Naive B cell (primary cell): ENCODE measurements at regions not wholly inside any gene's neighbourhood (a gene's known extent, or its start where the extent isn't known, plus 50 kb on each side); places are given as distances from the start of the nearest gene placed in this dataset.
"Not testable (repeated sequence)": the region's sequence is repeated elsewhere in the genome, so short reads cannot be mapped to it uniquely, and the experiment has no call there.

ENCODE experiments used
- ATAC-seq, 2 donors: fragments of 150-1000 bp; cut with Tn5 transposase; 2 replicates each; pipeline ENCODE4 v1.10.0; 2021; ENCODE audit warnings: low read depth in 2 of 2, mild to moderate bottlenecking in 2 of 2, moderate library complexity in 2 of 2
- DNase-seq: peaks from one replicate; pipeline ENCODE4 v3.0.0; 2022
- H3K27ac Mint-ChIP-seq, 6 donors: one replicate each; pipeline ENCODE4 v1.8.0; 2020 to 2022; ENCODE audit warnings: mild to moderate bottlenecking in 6 of 6, mixed read lengths in 6 of 6, moderate library complexity in 5 of 6, inconsistent platforms in 2 of 6
- H3K27me3 Mint-ChIP-seq, 3 donors: one replicate each; pipeline ENCODE4 v1.8.0; 2021 to 2022; ENCODE audit warnings: mixed read lengths in 3 of 3, mild to moderate bottlenecking in 1 of 3
- H3K36me3 Mint-ChIP-seq, 2 donors: one replicate each; pipeline ENCODE4 v1.8.0; 2020 to 2022; ENCODE audit warnings: mixed read lengths in 2 of 2, inconsistent platforms in 1 of 2, mild to moderate bottlenecking in 1 of 2
- H3K4me1 Mint-ChIP-seq, 3 donors: one replicate each; pipeline ENCODE4 v1.8.0; 2020 to 2022; ENCODE audit warnings: mixed read lengths in 3 of 3, inconsistent platforms in 1 of 3, mild to moderate bottlenecking in 1 of 3, moderate library complexity in 1 of 3
- H3K4me3 Mint-ChIP-seq, 8 donors: one replicate each; pipeline ENCODE4 v1.8.0; 2020 to 2022; ENCODE audit warnings: mild to moderate bottlenecking in 8 of 8, mixed read lengths in 8 of 8, moderate library complexity in 8 of 8, inconsistent platforms in 2 of 8
- H3K9me3 Mint-ChIP-seq, 7 donors: one replicate each; pipeline ENCODE4 v1.8.0; 2020 to 2022; ENCODE audit warnings: mixed read lengths in 7 of 7, mild to moderate bottlenecking in 5 of 7, inconsistent platforms in 2 of 7, moderate library complexity in 1 of 7

DNA sequence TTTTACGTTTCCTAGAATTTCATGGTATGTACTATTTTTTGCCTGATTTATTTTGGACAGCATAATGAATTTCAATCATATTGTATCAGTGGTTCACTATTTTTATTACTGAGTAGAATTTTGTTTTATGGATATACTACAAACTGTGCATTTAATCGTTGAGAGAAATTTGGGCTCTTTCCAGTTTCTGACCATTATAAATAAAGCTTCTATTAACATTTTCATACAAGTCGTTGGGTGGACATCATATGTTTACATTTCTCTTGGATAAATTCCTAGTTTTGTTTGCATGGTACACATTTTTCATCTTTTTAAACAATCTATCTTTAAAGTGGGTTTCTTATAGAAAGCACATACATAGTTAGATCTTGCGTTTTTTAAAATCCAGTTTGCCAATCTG is 472.7 kb upstream of the MAGEB18 start:
- ATAC-seq (no peak), DNase-seq (no peak)
- Mint-ChIP-seq H3K27me3 (no peaks in the 10 kb centered on the region), H3K4me3 (no peak overlapping the region), H3K27ac (no peak overlapping the region), H3K36me3 (no peaks in the 10 kb centered on the region), H3K4me1 (no peaks in the 10 kb centered on the region), H3K9me3 (no peaks in the 10 kb centered on the region)

DNA sequence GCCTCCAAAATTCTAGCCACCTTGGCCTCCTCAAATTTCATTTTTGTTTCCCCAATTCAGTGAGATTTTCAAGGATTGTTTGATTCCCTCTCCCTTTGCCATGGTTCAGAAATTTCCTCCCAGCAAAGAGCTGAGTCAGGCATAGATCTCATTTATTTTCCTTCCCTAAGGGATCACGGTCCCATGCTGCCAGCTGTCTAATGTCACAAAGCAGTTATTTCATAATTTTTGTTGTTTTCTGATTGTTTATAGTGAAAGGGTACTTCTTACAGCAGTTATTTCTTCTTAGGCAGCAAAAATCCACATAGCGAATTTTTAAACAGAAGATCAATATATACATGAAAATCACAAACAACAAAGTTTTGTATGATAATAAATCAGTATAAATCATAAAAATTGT is 470.5 kb upstream of the MAGEB18 start:
- Mint-ChIP-seq H3K9me3 (no peaks in the 10 kb centered on the region), H3K36me3 (no peaks in the 10 kb centered on the region), H3K27me3 (no peaks in the 10 kb centered on the region), H3K4me1 (no peaks in the 10 kb centered on the region), H3K4me3 (no peak overlapping the region), H3K27ac (no peak overlapping the region)
- no peak for ATAC-seq
- no peak for DNase-seq

DNA sequence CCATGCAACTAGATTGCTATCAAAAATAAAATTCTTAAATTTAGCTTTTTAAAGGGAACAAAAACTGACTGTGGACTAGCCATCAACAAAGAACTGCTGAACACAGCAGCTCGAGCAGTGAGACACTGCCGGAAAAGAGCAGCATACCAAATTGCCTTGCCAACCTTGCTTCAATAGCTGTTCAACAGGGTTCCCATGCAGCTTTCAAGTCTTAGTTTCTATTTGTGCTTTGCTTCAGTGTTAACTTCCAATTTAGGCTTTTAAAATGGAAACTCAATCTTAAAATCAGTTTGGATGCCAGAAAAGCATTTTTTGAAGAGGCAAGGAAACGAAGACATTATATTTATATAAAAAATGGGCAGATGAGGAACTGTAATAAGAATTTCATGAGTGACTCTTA is 463.4 kb upstream of the MAGEB18 start:
- no peak overlapping the region for H3K4me3 Mint-ChIP-seq
- ATAC-seq (no peak), DNase-seq (no peak)
- H3K27ac Mint-ChIP-seq: no peak overlapping the region
- H3K27me3 Mint-ChIP-seq: no peaks in the 10 kb centered on the region
- peaks cover 0 to 2% (median 0%) of the 10 kb centered on the region in 7 donors for H3K9me3 Mint-ChIP-seq
- no peaks in the 10 kb centered on the region for H3K4me1 Mint-ChIP-seq
- no peaks in the 10 kb centered on the region for H3K36me3 Mint-ChIP-seq

DNA sequence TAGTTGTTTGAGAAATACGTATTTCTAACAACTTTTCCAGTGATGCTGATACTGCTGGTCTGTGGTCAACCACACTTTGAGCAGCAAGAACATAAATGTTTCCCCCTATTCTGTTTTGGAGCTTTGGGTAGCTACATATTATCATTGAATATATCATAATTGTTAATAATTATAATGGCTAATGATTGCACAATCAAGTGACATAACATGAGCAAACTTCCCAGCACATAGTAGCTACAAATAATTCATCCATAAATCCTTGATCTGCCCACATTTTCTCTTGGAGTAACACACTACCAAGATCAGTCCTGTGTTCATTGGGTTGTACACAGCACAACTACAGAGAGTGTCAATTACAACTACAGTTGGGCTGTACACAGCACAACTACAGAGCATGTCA is 436.3 kb upstream of the MAGEB18 start:
- DNase-seq (no peak), ATAC-seq (no peak)
- H3K27me3 Mint-ChIP-seq: no peaks in the 10 kb centered on the region
- H3K4me1 Mint-ChIP-seq: no peaks in the 10 kb centered on the region
- peaks cover 3 to 15% (median 10%) of the 10 kb centered on the region in 7 donors for H3K9me3 Mint-ChIP-seq
- H3K4me3 Mint-ChIP-seq: no peak overlapping the region
- H3K27ac Mint-ChIP-seq: no peak overlapping the region
- H3K36me3 Mint-ChIP-seq: no peaks in the 10 kb centered on the region

DNA sequence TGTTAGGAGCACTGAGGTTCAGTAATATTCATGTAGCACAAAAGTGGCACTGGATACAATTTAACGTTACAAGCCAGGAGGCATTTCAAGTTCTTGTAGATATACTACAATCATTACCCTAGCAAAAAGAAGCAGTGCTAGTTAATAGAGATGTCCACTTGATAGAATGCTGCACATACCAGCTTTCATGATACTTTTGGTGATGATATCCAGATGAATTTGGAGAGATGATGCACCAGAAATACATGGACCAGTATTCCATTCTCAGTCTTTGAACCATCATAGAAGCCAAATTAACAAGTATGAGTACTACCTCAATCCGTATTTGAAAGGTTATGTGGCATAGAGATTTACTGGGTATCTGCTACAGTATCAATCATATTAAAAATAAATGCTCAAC is 421.0 kb upstream of the MAGEB18 start:
- H3K36me3 Mint-ChIP-seq: no peaks in the 10 kb centered on the region
- H3K27me3 Mint-ChIP-seq: no peaks in the 10 kb centered on the region
- H3K27ac Mint-ChIP-seq: no peak overlapping the region
- H3K4me3 Mint-ChIP-seq: no peak overlapping the region
- H3K9me3 Mint-ChIP-seq: peaks cover 0 to 3% (median 2%) of the 10 kb centered on the region in 7 donors
- ATAC-seq (no peak), DNase-seq (no peak)
- no peaks in the 10 kb centered on the region for H3K4me1 Mint-ChIP-seq

DNA sequence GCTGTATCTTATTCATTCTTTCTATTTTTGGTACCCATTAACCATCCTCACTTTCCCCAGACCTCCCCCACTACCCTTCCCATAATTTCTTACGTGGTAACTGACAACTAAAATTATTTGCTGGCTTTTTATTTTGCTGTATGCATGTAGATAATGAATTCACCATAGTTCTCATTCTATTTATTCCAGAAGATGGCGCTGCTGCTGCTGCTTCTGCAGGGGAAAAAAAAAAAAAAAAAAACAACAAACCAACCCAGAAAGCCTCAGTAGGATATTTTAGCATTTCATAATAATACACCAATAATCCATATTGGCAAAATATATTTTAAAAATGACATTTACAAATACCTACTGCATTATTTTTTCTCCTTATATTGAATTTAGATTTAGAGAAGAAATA is 416.6 kb upstream of the MAGEB18 start:
- no peak overlapping the region for H3K4me3 Mint-ChIP-seq
- ATAC-seq: no peak
- H3K9me3 Mint-ChIP-seq: peaks cover 0 to 5% (median 0%) of the 10 kb centered on the region in 7 donors
- no peak overlapping the region for H3K27ac Mint-ChIP-seq
- no peaks in the 10 kb centered on the region for H3K36me3 Mint-ChIP-seq
- H3K27me3 Mint-ChIP-seq: no peaks in the 10 kb centered on the region
- no peaks in the 10 kb centered on the region for H3K4me1 Mint-ChIP-seq
- DNase-seq: no peak

DNA sequence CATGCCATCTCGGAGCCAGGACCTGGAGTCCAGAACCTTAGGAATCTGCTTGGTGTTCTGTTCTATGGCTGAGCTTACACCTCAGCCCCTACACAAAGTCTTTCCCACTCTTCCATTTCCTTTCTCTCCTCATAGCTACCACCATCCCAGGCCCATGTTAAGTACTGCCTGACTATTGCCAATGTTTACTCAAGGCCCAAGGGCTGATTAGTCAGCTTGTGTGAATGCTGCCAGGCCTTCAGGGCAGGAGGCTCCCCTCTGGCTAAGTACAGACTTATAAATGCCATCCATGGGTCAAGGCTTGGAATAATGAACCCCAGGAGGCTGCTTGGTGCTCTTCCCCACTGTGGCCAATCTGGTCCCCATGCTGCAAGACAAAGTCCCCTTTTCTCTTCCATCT is 411.6 kb upstream of the MAGEB18 start:
- H3K27ac Mint-ChIP-seq: no peak overlapping the region
- H3K9me3 Mint-ChIP-seq: peaks cover 0 to 8% (median 2%) of the 10 kb centered on the region in 7 donors
- H3K4me3 Mint-ChIP-seq: no peak overlapping the region
- ATAC-seq (no peak), DNase-seq (no peak)
- H3K4me1 Mint-ChIP-seq: no peaks in the 10 kb centered on the region
- H3K27me3 Mint-ChIP-seq: no peaks in the 10 kb centered on the region
- no peaks in the 10 kb centered on the region for H3K36me3 Mint-ChIP-seq

DNA sequence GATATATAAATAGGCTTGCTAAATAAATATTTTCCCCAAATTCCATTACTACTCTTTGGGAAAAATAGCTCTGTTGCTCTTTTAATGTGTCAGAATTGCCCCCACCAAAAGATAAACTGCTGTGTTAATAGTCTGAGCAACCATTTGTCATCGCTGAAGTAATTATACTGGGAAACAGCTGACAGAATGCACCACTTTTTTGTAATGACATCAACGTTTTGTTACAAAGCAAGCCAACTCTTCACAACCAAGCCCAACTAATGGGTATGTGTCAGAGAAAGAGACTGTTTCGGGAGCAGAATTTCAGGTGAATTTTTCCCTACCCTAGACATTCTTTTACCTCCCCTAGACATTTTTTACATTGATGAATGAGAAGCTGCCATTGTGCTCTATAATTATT is 405.0 kb upstream of the MAGEB18 start:
- no peaks in the 10 kb centered on the region for H3K4me1 Mint-ChIP-seq
- H3K27ac Mint-ChIP-seq: no peak overlapping the region
- H3K4me3 Mint-ChIP-seq: no peak overlapping the region
- H3K9me3 Mint-ChIP-seq: peaks cover 0 to 8% (median 2%) of the 10 kb centered on the region in 7 donors
- no peak for ATAC-seq
- DNase-seq: no peak
- H3K27me3 Mint-ChIP-seq: no peaks in the 10 kb centered on the region
- no peaks in the 10 kb centered on the region for H3K36me3 Mint-ChIP-seq

DNA sequence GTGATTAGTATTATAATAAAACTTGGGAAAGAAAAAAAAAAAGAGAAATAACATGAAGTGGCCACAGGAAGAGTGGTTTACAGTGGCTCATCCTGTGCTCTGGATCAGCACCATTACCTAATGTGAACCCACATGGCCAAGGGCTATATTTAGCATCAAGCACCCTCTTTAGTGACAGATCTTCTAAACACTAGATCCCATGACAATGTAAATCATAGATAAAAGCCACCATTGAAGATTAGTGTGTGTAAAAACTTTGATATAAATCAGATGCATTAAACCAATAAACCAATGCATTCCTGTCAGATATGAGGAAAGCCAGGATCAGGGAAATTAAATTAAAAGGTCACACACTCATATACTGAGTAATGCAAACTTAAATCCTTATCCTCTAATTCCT is 400.6 kb upstream of the MAGEB18 start:
- H3K9me3 Mint-ChIP-seq: peaks cover 0 to 4% (median 2%) of the 10 kb centered on the region in 7 donors
- H3K4me1 Mint-ChIP-seq: no peaks in the 10 kb centered on the region
- no peaks in the 10 kb centered on the region for H3K27me3 Mint-ChIP-seq
- H3K36me3 Mint-ChIP-seq: no peaks in the 10 kb centered on the region
- H3K4me3 Mint-ChIP-seq: no peak overlapping the region
- DNase-seq (no peak), ATAC-seq (no peak)
- no peak overlapping the region for H3K27ac Mint-ChIP-seq

DNA sequence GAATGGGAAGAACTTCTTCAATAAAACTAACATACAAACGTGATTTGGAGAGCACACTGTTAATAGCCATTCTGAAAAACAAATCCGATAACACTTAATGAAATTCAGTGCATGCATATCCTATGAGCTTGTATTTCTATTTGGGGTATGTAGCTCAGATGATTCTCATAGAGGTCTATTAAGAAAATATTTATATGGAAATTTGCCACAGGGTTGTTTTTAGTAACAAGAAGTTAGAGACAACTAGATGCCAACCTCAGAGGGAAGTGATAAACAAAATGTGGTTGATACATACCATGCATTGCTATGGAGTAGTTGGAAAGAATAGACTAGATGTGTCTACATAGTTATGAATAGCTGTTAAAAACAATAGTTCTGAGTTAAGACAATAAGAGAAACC is 395.8 kb upstream of the MAGEB18 start:
- Mint-ChIP-seq H3K36me3 (no peaks in the 10 kb centered on the region), H3K27ac (no peak overlapping the region), H3K4me3 (no peak overlapping the region), H3K9me3 (peaks cover 0 to 16% (median 0%) of the 10 kb centered on the region in 7 donors), H3K27me3 (no peaks in the 10 kb centered on the region), H3K4me1 (no peaks in the 10 kb centered on the region)
- no peak for ATAC-seq
- no peak for DNase-seq

DNA sequence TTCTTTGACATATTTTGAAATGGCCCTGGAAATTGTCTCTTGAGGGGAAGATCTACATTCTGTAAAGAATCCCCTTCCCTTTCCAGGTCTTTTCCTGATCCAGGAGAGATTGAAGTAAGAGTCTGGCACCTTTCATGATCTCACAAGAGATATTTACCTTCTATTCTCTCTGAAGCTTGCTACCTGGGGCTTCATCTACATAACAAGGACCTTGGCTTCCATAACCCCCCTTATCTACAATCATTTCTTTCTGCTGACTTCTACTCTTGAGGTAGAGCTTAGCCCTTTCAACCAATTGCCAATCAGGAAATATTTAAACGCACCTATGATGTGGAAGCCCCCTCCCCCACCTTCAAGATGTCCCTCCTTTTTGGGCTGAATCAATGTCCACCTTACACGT is 383.7 kb upstream of the MAGEB18 start:
- no peaks in the 10 kb centered on the region for H3K4me1 Mint-ChIP-seq
- no peaks in the 10 kb centered on the region for H3K27me3 Mint-ChIP-seq
- H3K27ac Mint-ChIP-seq: no peak overlapping the region
- DNase-seq (no peak), ATAC-seq (no peak)
- H3K9me3 Mint-ChIP-seq: peaks cover 0 to 9% (median 0%) of the 10 kb centered on the region in 7 donors
- no peak overlapping the region for H3K4me3 Mint-ChIP-seq
- H3K36me3 Mint-ChIP-seq: no peaks in the 10 kb centered on the region

DNA sequence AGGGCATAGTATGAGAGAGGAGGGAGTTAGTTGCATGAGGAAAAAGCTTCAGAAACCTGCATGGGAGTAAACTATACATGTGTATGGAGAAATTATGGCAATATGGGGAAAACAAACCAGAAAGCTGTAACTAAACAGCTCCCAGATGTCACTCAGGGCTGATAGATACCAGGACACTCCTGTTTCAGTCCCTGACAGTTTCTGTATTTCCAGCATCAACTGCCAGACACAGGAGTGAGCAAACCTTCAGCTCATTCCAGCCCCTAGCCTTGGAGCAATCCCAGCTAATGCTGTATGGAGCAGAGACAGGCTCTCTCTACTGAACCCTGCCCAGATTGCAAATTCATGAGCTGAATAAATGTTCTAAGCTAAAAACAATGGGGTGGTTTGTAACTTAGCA is 382.9 kb upstream of the MAGEB18 start:
- H3K4me3 Mint-ChIP-seq: no peak overlapping the region
- no peaks in the 10 kb centered on the region for H3K36me3 Mint-ChIP-seq
- no peaks in the 10 kb centered on the region for H3K27me3 Mint-ChIP-seq
- H3K9me3 Mint-ChIP-seq: peaks cover 0 to 5% (median 0%) of the 10 kb centered on the region in 7 donors
- H3K27ac Mint-ChIP-seq: no peak overlapping the region
- ATAC-seq: no peak
- no peaks in the 10 kb centered on the region for H3K4me1 Mint-ChIP-seq
- no peak for DNase-seq

DNA sequence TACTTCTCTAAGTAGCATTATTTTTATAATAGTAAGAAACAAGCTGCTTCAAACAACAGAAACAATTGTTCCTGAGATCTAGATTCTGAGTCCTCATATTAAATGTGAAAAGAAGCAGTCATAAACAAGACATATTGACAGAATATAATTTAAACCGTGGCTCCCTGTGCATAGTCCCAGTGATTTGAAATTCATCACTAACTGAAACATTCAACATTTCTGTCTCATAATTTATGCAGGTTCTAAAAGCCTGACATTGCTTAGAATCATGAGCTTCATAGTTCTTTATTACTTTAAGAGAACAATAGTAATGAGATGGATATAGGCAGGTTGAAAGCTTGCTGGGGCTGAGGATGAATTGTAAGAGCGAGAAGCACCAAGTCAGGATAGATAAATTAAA is 375.5 kb upstream of the MAGEB18 start:
- DNase-seq (no peak), ATAC-seq (no peak)
- Mint-ChIP-seq H3K27me3 (no peaks in the 10 kb centered on the region), H3K9me3 (peaks cover 0 to 4% (median 2%) of the 10 kb centered on the region in 7 donors), H3K4me1 (no peaks in the 10 kb centered on the region), H3K4me3 (no peak overlapping the region), H3K36me3 (no peaks in the 10 kb centered on the region), H3K27ac (no peak overlapping the region)

DNA sequence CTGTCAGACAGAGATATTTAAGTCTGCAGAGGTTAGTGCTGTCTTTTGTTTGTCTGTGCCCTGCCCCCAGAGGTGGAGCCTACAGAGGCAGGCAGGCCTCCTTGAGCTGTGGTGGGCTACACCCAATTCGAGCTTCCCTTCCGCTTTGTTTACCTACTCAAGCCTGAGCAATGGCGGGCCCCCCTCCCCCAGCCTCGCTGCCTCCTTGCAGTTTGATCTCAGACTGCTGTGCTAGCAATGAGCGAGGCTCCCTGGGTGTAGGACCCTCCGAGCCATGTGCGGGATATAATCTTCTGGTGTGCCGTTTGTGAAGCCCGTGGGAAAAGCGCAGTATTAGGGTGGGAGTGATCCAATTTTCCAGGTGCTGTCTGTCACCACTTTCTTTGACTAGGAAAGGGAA is 366.3 kb upstream of the MAGEB18 start:
- not testable (repeated sequence) for H3K4me3 Mint-ChIP-seq, H3K36me3 Mint-ChIP-seq, H3K27ac Mint-ChIP-seq, ATAC-seq, H3K27me3 Mint-ChIP-seq, DNase-seq, H3K4me1 Mint-ChIP-seq
- H3K9me3 Mint-ChIP-seq: peaks cover 0 to 20% (median 13%) of the 10 kb centered on the region in 7 donors

DNA sequence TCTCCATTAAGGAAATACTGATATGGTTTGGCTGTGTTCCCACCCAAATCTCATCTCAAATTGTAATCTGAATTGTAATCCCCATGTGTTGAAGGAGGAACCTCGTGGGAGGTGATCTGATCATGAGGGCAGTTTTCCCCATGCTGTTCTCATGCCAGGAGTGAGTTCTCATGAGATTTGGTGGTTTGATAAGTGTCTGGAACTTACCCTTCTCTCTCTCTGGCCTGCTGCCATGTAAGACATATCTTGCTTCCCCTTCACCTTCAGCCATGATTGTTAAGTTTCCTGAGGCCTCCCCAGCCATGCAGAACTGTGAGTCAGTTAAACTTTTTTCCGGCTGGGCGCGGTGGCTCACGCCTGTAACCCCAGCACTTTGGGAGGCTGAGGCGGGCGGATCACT is 340.3 kb upstream of the MAGEB18 start:
- not testable (repeated sequence) for DNase-seq, H3K36me3 Mint-ChIP-seq, H3K27me3 Mint-ChIP-seq, ATAC-seq, H3K27ac Mint-ChIP-seq, H3K4me3 Mint-ChIP-seq, H3K4me1 Mint-ChIP-seq
- H3K9me3 Mint-ChIP-seq: peaks cover 0 to 12% (median 2%) of the 10 kb centered on the region in 7 donors
